Tibial nerve (tissue), 4 donors: ENCODE measurements at regions not wholly inside any gene's neighbourhood (a gene's known extent, or its start where the extent isn't known, plus 50 kb on each side); places are given as distances from the start of the nearest gene placed in this dataset.
"Not testable (repeated sequence)": the region's sequence is repeated elsewhere in the genome, so short reads cannot be mapped to it uniquely, and the experiment has no call there.

Experiments
- DNase-seq, 2 donors: peaks; one replicate each; pipeline ENCODE4 v3.0.0-alpha.2; 2019; ENCODE audit warnings: low spot score in 2 of 2
- H3K27ac ChIP-seq, 4 donors: fragments of 200-600 bp; sonication (generic) in 3 of 4; one replicate each; pipeline ENCODE4 v1.5.1; 2017 to 2019; ENCODE audit warnings: mild to moderate bottlenecking in 1 of 4
- H3K27me3 ChIP-seq, 2 donors: fragments of 200-600 bp; sonication (generic) in 1 of 2; one replicate each; pipeline versions ENCODE4 v1.5.1 to v1.6.0; 2017 to 2019
- H3K36me3 ChIP-seq, 3 donors: fragments of 200-600 bp; sonication (generic); one replicate each; pipeline ENCODE4 v1.5.1; 2018 to 2019
- H3K4me1 ChIP-seq, 4 donors: fragments of 200-600 bp; sonication (generic) in 3 of 4; one replicate each; pipeline ENCODE4 v1.5.1; 2017 to 2019
- H3K4me3 ChIP-seq, 4 donors: fragments of 200-600 bp; sonication (generic) in 3 of 4; one replicate each; pipeline ENCODE4 v1.5.1; 2017 to 2019; ENCODE audit warnings: mild to moderate bottlenecking in 1 of 4, moderate library complexity in 1 of 4
- H3K9me3 ChIP-seq, 4 donors: fragments of 200-600 bp; sonication (generic) in 3 of 4; one replicate each; pipeline ENCODE4 v1.5.1; 2017 to 2019
- EP300 ChIP-seq, 2 donors: sonication (generic); formaldehyde crosslinking; IDR thresholded peaks; one replicate each; pipeline ENCODE4 v1.6.1; 2017; ENCODE audit warnings: antibody characterized with exemption in 2 of 2, mild to moderate bottlenecking in 1 of 2
- POLR2A ChIP-seq, 2 donors: fragments of 450-650 bp; IDR thresholded peaks; one replicate each; pipeline ENCODE4 v1.6.1; 2017; ENCODE audit warnings: antibody characterized with exemption in 2 of 2, mild to moderate bottlenecking in 2 of 2, moderate library complexity in 2 of 2
- WGBS, 2 donors: methylation state at CpG; one replicate each; pipeline ENCODE4 v1.1.5; 2018; 5-methylcytosine and 5-hydroxymethylcytosine counted together
- TF ChIP-seq, protein P1 (sequence below), 5 experiments: fragments of 200-600 bp in 3 of 5; fragments of 450-650 bp in 2 of 5; sonication (generic) in 3 of 5; IDR thresholded peaks; one replicate each; pipeline ENCODE4 v1.5.1; 2016 to 2019; ENCODE audit warnings: antibody characterized with exemption in 5 of 5, mild to moderate bottlenecking in 3 of 5, moderate library complexity in 2 of 5

DNA sequence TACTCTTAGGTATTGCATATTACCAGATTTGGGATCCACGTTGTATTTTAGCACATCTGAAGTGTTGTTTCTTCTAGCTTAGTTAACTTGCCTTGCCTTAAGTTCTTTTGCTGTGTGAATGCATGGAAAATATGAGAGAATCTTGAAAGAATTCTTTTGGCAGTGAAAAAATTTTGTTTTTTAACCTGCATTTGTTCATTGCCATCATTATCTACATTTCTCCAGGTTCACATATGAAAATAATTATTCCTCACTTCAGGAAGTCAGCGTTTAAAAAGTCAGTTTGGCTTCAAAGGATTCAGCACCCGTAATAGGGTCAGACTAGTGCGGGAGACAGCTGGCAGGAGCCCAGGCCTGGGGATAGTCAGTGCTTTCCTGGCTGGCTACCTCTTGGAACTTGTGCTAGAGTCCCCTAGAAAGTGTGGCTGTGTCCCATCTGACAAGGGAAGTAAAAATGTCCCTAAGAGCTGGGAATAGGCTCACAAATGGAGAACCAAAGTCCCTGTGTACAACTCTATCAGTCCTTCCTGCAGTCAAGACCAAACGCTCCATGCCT lies 251.9 kb upstream of the KLF3 start:
- no peaks in the 10 kb centered on the region for H3K9me3 ChIP-seq
- DNase-seq, result no peak
- TF ChIP-seq EP300 (IDR thresholded peaks at IDR 0.05) (no peak), POLR2A (IDR thresholded peaks at IDR 0.05) (no peak)
- TF ChIP-seq, protein P1, sequence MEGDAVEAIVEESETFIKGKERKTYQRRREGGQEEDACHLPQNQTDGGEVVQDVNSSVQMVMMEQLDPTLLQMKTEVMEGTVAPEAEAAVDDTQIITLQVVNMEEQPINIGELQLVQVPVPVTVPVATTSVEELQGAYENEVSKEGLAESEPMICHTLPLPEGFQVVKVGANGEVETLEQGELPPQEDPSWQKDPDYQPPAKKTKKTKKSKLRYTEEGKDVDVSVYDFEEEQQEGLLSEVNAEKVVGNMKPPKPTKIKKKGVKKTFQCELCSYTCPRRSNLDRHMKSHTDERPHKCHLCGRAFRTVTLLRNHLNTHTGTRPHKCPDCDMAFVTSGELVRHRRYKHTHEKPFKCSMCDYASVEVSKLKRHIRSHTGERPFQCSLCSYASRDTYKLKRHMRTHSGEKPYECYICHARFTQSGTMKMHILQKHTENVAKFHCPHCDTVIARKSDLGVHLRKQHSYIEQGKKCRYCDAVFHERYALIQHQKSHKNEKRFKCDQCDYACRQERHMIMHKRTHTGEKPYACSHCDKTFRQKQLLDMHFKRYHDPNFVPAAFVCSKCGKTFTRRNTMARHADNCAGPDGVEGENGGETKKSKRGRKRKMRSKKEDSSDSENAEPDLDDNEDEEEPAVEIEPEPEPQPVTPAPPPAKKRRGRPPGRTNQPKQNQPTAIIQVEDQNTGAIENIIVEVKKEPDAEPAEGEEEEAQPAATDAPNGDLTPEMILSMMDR (IDR thresholded peaks at IDR 0.05), result no peak
- 47 to 52% methylated on average over 5 of the region's 5 CpGs for WGBS, 2 donors
- no peak overlapping the region for H3K27ac ChIP-seq
- H3K36me3 ChIP-seq, result no peaks in the 10 kb centered on the region
- no peaks in the 10 kb centered on the region for H3K4me1 ChIP-seq
- H3K4me3 ChIP-seq, result no peak overlapping the region
- H3K27me3 ChIP-seq, result no peaks in the 10 kb centered on the region

DNA sequence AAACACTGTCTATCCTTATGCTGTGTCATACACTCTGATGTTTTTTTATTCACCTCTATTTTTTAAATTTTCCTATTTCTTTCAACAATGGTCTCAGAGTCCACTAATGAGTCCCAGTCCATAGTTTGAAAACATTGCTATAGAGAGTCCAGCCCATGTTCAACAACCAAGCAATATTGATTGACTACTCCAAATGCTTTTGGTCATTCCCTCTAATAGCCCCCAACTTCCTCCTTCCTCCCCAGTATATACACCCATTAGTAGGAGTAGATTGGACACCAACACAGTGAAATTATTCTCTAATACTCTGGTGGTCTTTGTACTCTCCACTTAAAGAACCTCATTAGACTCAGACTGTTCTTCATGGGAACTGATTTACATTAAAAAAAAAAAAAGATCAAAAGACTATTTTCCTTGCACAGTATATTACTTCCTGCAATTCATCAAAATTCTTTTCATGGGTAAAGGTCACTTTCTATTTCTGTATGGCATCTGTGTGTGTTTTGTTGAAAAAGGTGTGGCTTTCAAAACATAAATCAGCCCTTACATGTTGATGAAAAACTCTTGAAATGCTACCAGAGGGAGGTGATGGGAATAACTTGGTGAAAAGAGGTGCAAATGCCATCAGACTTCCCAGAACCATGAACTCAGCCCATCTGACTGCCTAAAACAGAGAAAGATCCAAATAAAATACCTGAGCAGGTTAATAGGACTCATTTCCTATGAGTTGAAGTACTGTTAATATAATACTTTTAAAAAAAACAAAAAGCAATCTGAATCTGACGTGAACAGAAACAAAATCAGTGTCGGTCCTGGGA lies 250.3 kb upstream of the KLF3 start:
- no peak overlapping the region for H3K27ac ChIP-seq
- no peaks in the 10 kb centered on the region for H3K27me3 ChIP-seq
- no peaks in the 10 kb centered on the region for H3K36me3 ChIP-seq
- H3K4me3 ChIP-seq, result no peak overlapping the region
- DNase-seq, result no peak
- TF ChIP-seq EP300 (IDR thresholded peaks at IDR 0.05), result no peak
- TF ChIP-seq, protein P1 (IDR thresholded peaks at IDR 0.05), result no peak
- no peak for TF ChIP-seq POLR2A (IDR thresholded peaks at IDR 0.05)
- WGBS, 2 donors, result 81 to 86% methylated on average over 2 of the region's 2 CpGs
- no peaks in the 10 kb centered on the region for H3K9me3 ChIP-seq
- no peaks in the 10 kb centered on the region for H3K4me1 ChIP-seq

DNA sequence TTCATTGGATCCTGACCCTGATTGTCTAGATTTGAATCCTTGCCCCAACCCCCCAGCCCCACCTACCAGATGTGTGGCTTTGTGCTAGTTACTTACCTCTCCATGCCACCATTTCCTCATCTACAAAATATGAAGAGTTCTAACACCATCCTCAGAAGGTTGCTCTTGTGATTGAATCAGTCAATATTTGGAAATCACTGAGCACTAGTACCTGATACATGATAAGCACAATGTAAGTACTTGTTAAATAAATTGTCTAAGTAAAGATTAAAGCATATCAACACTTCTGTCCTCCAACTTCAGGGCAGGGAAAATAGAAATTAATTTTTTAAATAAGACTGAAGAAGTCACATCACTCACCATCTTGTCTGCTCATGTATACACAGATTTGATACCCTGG lies 249.6 kb upstream of the KLF3 start:
- no peak for DNase-seq
- no peak for TF ChIP-seq EP300 (IDR thresholded peaks at IDR 0.05)
- TF ChIP-seq, protein P1 (IDR thresholded peaks at IDR 0.05), result no peak
- no peak for TF ChIP-seq POLR2A (IDR thresholded peaks at IDR 0.05)
- H3K9me3 ChIP-seq, result no peaks in the 10 kb centered on the region
- H3K27ac ChIP-seq, result no peak overlapping the region
- no peaks in the 10 kb centered on the region for H3K27me3 ChIP-seq
- H3K36me3 ChIP-seq, result no peaks in the 10 kb centered on the region
- no peak overlapping the region for H3K4me3 ChIP-seq
- H3K4me1 ChIP-seq, result no peaks in the 10 kb centered on the region

DNA sequence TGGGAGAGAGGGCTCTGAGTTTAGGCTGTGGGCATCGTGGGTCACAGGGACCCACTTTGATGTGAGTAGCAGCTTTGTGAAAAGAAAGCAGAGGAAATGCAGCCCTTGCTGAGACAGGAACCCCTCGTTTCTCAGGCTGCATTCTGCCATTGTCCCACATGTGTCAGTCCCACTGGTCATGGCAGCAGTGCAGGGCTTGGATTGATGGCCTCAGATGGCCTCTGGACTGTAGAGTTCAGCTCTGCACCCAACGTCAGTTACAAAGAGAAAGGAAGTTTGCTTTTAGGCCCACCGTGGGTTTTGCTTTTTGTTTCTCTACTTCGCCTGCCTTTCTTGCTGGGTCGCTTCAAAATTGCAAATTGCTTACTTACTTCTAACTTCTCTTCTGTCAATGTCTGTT lies 248.3 kb upstream of the KLF3 start:
- DNase-seq, result no peak
- no peaks in the 10 kb centered on the region for H3K4me1 ChIP-seq
- H3K9me3 ChIP-seq, result no peaks in the 10 kb centered on the region
- H3K36me3 ChIP-seq, result no peaks in the 10 kb centered on the region
- TF ChIP-seq, protein P1 (IDR thresholded peaks at IDR 0.05), result no peak
- no peak for TF ChIP-seq POLR2A (IDR thresholded peaks at IDR 0.05)
- no peak for TF ChIP-seq EP300 (IDR thresholded peaks at IDR 0.05)
- WGBS, 2 donors, result 47 to 57% methylated on average over 6 of the region's 6 CpGs
- H3K27me3 ChIP-seq, result no peaks in the 10 kb centered on the region
- H3K27ac ChIP-seq, result no peak overlapping the region
- H3K4me3 ChIP-seq, result no peak overlapping the region

DNA sequence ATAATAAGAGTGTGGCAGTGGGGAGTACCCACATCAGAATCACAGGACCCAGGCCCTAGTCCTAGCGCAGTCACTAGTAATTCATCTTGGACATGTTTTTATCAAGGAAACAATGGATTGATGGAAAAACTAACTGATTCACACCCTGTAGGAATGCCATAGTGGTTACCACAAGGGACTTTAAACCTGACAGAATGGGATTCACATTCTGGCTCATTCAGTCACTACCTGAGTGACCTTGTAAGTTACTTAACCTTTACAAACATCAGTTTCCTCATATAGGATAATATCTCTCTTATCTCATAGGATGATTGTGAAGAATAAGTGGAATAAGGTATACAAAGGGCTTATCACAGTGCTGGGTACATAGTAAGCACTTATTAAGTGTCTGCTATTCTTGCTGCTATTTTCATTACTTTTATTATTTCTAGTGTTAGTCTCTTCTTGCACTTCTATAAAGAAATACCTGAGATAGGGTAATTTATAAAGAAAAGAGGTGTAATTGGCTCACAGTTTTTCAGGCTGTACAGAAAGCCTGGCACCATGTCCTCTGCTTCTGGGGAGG lies 247.5 kb upstream of the KLF3 start:
- no peaks in the 10 kb centered on the region for H3K4me1 ChIP-seq
- DNase-seq, result no peak
- 96 to 100% methylated on average over 1 of the region's 1 CpG for WGBS, 2 donors
- H3K27me3 ChIP-seq, result no peaks in the 10 kb centered on the region
- H3K36me3 ChIP-seq, result no peaks in the 10 kb centered on the region
- no peak overlapping the region for H3K27ac ChIP-seq
- no peak overlapping the region for H3K4me3 ChIP-seq
- no peaks in the 10 kb centered on the region for H3K9me3 ChIP-seq
- TF ChIP-seq, protein P1 (IDR thresholded peaks at IDR 0.05), result no peak
- TF ChIP-seq POLR2A (IDR thresholded peaks at IDR 0.05) (no peak), EP300 (IDR thresholded peaks at IDR 0.05) (no peak)

DNA sequence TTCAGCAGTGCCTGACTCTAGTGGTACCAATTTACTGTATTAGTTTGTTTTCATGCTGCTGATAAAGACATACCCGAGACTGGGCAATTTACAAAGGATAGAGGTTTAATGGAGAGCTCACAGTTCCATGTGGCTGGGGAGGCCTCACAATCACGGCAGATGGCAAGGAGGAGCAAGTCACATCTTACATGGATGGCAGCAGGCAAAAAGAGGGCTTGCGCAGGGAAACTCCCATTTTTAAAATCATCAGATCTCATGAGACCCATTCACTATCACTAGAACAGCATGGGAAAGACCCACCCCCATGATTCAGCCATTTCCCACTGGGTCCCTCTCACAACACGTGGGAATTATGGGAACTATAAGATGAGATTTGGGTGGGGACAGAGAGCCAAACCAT lies 243.7 kb upstream of the KLF3 start:
- 76 to 78% methylated on average over 4 of the region's 4 CpGs for WGBS, 2 donors
- not testable (repeated sequence) for H3K4me3 ChIP-seq, H3K4me1 ChIP-seq

More for the DNA sequence above, 243.7 kb upstream of the KLF3 start:
- DNase-seq, H3K27ac ChIP-seq, H3K27me3 ChIP-seq, H3K36me3 ChIP-seq, H3K9me3 ChIP-seq: not testable (repeated sequence)
